ENCODE measurements at regions not wholly inside any gene's neighbourhood (a gene's known extent, or its start where the extent isn't known, plus 50 kb on each side); places are given as distances from the start of the nearest gene placed in this dataset.
A peak's percentile ranks its signal among the peaks of the same experiment; 100 is the strongest.

DNA sequence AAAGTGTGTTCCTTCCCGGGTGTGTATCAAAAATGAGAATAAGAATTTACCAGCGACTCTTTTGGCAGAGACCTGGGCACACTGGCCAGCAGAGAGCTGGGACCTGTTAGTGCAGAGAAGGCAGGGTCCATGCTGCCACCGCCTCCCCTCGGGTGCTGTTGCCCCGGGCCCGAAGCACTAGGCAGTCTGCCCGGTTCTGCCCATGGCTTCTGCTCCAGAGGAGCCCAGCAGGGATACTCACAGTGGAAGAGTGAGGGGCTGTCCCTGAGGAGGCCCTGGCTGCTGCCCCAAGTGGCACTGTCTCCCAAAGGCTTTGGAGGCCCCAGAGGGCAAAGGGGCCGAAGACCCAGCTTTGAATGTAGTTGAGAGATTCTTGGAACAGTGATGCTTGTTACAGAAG, 80.5 kb downstream of the MIS18A start:
- no peaks in the 10 kb centered on the region for H3K27me3 ChIP-seq
- ATAC-seq (ENCODE audit: low FRiP score in 2 of 2), result no peak
- no peak overlapping the region for H3K27ac ChIP-seq
- H3K4me3 ChIP-seq, result no peak overlapping the region
- H3K9me3 ChIP-seq, result no peaks in the 10 kb centered on the region
- 81 to 82% methylated on average over 5 to 8 of the region's 8 CpGs for WGBS, 2 donors
- no peaks in the 10 kb centered on the region for H3K36me3 ChIP-seq
- no peak for TF ChIP-seq POLR2AphosphoS5 (IDR thresholded peaks at IDR 0.05)
- TF ChIP-seq, protein P1, sequence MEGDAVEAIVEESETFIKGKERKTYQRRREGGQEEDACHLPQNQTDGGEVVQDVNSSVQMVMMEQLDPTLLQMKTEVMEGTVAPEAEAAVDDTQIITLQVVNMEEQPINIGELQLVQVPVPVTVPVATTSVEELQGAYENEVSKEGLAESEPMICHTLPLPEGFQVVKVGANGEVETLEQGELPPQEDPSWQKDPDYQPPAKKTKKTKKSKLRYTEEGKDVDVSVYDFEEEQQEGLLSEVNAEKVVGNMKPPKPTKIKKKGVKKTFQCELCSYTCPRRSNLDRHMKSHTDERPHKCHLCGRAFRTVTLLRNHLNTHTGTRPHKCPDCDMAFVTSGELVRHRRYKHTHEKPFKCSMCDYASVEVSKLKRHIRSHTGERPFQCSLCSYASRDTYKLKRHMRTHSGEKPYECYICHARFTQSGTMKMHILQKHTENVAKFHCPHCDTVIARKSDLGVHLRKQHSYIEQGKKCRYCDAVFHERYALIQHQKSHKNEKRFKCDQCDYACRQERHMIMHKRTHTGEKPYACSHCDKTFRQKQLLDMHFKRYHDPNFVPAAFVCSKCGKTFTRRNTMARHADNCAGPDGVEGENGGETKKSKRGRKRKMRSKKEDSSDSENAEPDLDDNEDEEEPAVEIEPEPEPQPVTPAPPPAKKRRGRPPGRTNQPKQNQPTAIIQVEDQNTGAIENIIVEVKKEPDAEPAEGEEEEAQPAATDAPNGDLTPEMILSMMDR (IDR thresholded peaks at IDR 0.05), result no peak
- TF ChIP-seq POLR2A (IDR thresholded peaks at IDR 0.05), result no peak
- no peak for TF ChIP-seq EP300 (IDR thresholded peaks at IDR 0.05)
- H3K4me1 ChIP-seq, result no peaks in the 10 kb centered on the region
- peak in 1 of 2 donors; percentile 56 for DNase-seq

DNA sequence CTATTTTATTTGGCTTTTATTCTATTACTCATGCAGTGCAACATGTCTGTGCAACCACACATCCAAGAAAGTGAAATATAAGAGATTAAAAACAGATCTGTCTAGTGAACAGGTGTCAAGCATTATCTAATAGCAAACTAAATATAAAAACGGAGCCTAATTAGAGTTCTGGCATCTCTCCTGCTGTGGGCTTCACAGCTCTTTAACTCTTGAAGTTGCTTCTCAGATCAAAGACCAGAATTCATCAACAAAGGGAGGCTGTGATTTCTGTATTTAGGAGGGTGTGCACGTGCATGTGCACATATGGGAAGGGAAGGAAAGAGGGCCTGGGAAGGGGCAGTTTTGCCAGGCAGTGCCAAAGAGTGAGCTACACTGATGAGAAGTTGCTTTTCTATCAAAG, 81.0 kb downstream of the MIS18A start:
- TF ChIP-seq EP300 (IDR thresholded peaks at IDR 0.05) (no peak), POLR2A (IDR thresholded peaks at IDR 0.05) (no peak), POLR2AphosphoS5 (IDR thresholded peaks at IDR 0.05) (no peak)
- TF ChIP-seq, protein P1 (IDR thresholded peaks at IDR 0.05), result no peak
- H3K36me3 ChIP-seq, result no peaks in the 10 kb centered on the region
- H3K4me1 ChIP-seq, result no peaks in the 10 kb centered on the region
- DNase-seq (no peak), ATAC-seq (ENCODE audit: low FRiP score in 2 of 2) (no peak)
- WGBS, 2 donors, result 30 to 50% methylated on average over 2 of the region's 2 CpGs
- no peak overlapping the region for H3K4me3 ChIP-seq
- H3K9me3 ChIP-seq, result no peaks in the 10 kb centered on the region
- no peak overlapping the region for H3K27ac ChIP-seq
- H3K27me3 ChIP-seq, result no peaks in the 10 kb centered on the region

DNA sequence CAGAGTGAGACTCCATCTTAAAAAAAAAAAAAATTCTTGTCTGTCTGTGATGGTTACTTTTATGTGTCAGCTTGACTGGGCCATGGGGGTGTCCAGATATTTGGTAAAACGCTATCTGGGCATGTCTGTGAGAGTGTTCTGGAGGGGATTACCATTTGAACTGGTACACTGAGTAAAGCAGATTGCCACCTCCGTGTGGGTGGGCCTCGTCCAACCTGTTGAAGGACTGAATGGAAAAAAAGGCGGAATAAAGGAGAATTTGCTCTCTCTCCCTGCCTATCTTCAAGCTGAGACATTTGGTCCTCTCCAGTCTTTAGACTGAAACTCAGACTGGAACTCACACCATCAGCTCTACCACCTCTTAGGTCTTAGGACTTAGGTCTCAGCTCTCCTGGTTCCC, 82.8 kb downstream of the MIS18A start:
- Histone ChIP-seq H3K27ac (no peak overlapping the region), H3K4me1 (no peaks in the 10 kb centered on the region), H3K36me3 (no peaks in the 10 kb centered on the region), H3K27me3 (no peaks in the 10 kb centered on the region), H3K9me3 (no peaks in the 10 kb centered on the region), H3K4me3 (no peak overlapping the region)
- no peak for DNase-seq
- no peak for ATAC-seq (ENCODE audit: low FRiP score in 2 of 2)
- TF ChIP-seq POLR2AphosphoS5 (IDR thresholded peaks at IDR 0.05) (no peak), EP300 (IDR thresholded peaks at IDR 0.05) (no peak), POLR2A (IDR thresholded peaks at IDR 0.05) (no peak)
- TF ChIP-seq, protein P1 (IDR thresholded peaks at IDR 0.05), result no peak
- WGBS, 2 donors, result 81 to 86% methylated on average over 4 of the region's 4 CpGs

DNA sequence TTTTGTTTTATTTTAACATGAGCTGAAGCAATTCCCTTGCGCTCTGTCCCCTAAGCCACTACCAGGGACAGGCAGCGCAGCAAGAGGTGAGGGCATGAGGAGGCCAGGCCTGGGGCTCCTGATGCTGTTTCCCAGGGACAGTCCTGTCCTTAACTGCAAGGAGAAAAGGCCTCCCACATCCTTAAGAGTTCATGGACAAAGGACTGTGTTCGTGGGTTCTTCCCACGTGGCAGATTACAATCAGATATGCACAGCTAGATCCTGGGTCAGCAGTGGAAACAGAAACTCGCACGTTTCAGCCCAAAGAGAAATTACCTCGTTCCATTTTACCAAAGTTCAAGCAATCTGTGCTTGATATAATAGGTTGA, 85.8 kb downstream of the MIS18A start:
- ATAC-seq (ENCODE audit: low FRiP score in 2 of 2) (no peak), DNase-seq (no peak)
- Histone ChIP-seq H3K27ac (no peak overlapping the region), H3K27me3 (no peaks in the 10 kb centered on the region), H3K36me3 (no peaks in the 10 kb centered on the region), H3K4me3 (no peak overlapping the region), H3K4me1 (no peaks in the 10 kb centered on the region), H3K9me3 (no peaks in the 10 kb centered on the region)
- TF ChIP-seq POLR2A (IDR thresholded peaks at IDR 0.05) (no peak), POLR2AphosphoS5 (IDR thresholded peaks at IDR 0.05) (no peak), EP300 (IDR thresholded peaks at IDR 0.05) (no peak)
- TF ChIP-seq, protein P1 (IDR thresholded peaks at IDR 0.05), result no peak
- 77 to 84% methylated on average over 7 of the region's 7 CpGs for WGBS, 2 donors

GRCh38 chr21:32192291-32193097, 86.4 kb downstream of the MIS18A start:
- H3K9me3 ChIP-seq, result no peaks in the 10 kb centered on the region
- no peak overlapping the region for H3K27ac ChIP-seq
- no peak for DNase-seq
- no peaks in the 10 kb centered on the region for H3K4me1 ChIP-seq
- 76 to 77% methylated on average over 12 to 13 of the region's 13 CpGs for WGBS, 2 donors
- no peaks in the 10 kb centered on the region for H3K36me3 ChIP-seq
- H3K27me3 ChIP-seq, result no peaks in the 10 kb centered on the region
- ATAC-seq (ENCODE audit: low FRiP score in 2 of 2), result peak in 1 of 2 donors; percentile 19
- no peak overlapping the region for H3K4me3 ChIP-seq
- TF ChIP-seq EP300 (IDR thresholded peaks at IDR 0.05) (no peak), POLR2A (IDR thresholded peaks at IDR 0.05) (no peak), POLR2AphosphoS5 (IDR thresholded peaks at IDR 0.05) (no peak)
- TF ChIP-seq, protein P1 (IDR thresholded peaks at IDR 0.05), result no peak

Measured in upper lobe of left lung (tissue), 6 donors.